DMS 273 treated with DMSO at 0.1 percent for 48 hours (cell line): ENCODE measurements at regions not wholly inside any gene's neighbourhood (a gene's known extent, or its start where the extent isn't known, plus 50 kb on each side); places are given as distances from the start of the nearest gene placed in this dataset.
"Not testable (repeated sequence)": the region's sequence is repeated elsewhere in the genome, so short reads cannot be mapped to it uniquely, and the experiment has no call there.

Experiments used
- DNase-seq: peaks from one replicate; lab custom pipeline; 2025; lab: John Stamatoyannopoulos, UW

DNA sequence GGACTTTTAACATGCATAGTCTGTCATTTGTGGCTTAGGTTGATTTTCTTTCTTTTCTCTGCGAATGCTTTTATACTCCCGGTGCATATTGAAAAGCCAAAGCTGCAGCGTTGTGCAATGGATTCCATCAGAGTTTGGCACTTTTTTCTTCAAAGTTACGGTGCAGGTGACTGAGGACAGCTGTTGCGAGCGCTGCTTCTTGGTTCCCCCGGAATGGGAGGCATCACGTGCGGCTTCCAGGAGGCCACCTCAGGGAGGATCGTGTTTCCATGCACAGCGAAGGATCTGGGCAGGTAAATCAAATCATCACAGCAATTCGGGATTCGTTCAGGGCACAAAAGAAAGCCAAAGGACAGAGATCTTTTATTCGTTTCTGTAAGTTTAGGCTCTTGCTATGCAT is 109.6 kb upstream of the ALKAL2 start:
- no peak for DNase-seq

DNA sequence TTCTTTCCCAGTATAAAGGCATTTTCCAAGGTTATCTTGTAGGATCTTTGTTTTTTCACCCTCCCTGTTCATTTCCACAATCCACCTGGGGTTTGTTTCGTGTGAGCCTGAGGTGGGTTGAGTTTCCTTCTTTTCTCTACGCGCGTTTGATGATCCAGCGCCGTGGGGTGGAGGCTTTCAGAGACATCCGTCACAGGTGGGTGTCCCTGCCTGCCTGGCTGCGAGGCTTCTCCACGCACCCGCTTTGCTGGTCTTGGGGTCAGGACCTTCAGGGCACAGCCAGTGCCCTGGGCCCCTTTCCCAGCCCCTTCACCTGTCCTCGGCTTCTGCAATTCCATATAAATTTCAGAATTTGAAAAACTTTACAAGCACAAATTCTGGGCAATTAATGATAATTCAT is 109.0 kb upstream of the ALKAL2 start:
- no peak for DNase-seq

DNA sequence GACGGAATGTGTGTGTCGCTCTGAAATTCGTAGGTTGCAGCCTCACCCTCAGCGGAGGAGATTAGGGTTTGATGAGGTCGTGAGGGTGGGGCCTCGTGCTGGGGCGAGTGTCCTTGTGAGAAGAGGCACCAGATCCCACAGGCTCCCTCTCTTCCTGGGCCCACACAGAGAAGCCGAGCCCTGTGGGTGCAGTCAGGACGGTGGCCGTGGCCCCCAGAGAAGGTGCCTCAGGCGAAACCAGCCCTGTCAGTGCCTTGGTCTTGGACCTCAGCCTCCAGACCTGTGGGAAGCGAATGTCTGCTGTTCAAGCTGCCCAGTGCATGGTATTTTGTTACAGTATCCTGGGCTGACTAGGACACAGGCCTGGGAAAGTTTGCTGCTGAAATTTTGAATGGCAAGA is 108.0 kb upstream of the ALKAL2 start:
- no peak for DNase-seq

GRCh38 chr2:393711-394696 is 106.1 kb upstream of the ALKAL2 start:
- no peak for DNase-seq

GRCh38 chr2:392926-393280 is 105.0 kb upstream of the ALKAL2 start:
- no peak for DNase-seq

- DNase-seq: no peak
Observed at GRCh38 chr2:392181-392925, 104.5 kb upstream of the ALKAL2 start.

DNA sequence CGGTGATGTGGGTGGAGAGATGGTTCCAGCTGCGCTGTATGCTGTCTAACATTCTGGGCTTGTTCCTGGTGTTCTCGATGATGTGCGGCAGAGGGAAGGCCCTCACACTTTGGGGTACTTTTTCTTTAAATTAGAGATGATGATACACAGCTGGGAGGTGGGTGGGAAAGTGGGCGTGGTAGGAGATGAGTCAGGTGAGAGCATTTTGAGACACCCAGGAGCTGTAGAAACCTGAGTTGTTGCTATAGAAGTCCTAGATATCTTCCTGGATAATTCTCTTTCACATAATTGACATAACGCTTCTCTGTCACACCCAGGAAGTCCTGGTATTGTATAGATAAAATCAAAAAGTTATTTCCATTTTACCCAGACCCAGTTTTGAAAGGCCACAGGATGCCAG is 103.8 kb upstream of the ALKAL2 start:
- DNase-seq: no peak

DNA sequence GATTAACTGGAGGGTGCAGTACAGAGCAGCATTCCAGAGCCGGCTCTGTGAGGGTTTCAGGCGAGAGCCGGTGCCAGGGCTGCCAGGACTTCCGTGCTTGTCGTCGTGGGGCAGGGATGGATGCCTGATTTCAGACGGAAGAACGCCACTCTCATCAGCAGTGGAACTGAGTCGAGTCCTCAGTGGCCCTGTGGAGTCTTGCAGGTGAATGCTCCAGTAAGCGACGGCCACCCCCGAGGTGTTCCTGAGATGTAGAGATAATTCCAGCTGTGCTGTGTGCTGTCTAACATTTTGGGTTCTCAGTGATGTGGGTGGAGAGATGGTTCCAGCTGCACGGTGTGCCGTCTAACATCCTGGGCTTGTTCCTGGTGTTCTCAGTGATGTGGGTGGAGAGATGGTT is 103.1 kb upstream of the ALKAL2 start:
- DNase-seq: no peak

- not testable (repeated sequence) for DNase-seq
Observed at GRCh38 chr2:389985-390384, 102.1 kb upstream of the ALKAL2 start.

- DNase-seq: not testable (repeated sequence)
Observed at GRCh38 chr2:388752-389151, 100.9 kb upstream of the ALKAL2 start.

- no peak for DNase-seq
Observed at GRCh38 chr2:387980-388421, 100.1 kb upstream of the ALKAL2 start.

DNA sequence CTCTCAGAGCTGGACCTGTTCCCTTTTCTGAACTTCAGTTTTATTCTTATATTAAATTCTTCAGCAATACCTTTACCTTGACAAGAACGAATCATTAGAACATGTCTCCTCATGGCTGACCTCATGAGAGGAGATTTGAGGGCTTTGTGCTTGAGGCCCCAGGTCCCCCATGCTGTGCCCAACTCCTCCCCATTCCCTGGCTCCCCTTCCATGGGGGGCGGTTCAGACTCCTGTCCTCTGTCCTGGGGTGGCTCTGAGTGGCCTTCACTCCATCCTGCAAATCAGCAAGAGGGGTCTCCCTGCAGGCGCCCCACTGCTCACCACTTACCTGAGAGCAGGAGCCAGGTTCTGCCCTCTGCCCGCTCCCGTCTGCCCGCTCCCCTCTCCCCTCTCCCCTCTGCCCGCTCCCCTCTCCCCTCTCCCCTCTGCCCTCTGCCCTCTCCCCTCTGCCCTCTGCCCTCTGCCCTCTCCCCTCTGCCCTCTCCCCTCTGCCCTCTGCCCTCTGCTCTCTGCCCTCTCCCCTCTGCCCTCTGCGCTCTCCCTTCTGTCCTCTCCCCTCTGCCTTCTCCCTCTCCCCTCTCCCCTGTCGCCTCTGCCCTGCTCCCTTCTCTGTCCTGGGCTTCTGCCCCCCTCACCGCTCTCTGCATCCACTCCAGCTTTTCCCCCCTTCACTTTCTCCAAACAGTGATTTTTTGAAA is 98.7 kb upstream of the ALKAL2 start:
- no peak for DNase-seq

GRCh38 chr2:385785-386184 is 97.9 kb upstream of the ALKAL2 start:
- DNase-seq: no peak

- no peak for DNase-seq
Observed at GRCh38 chr2:385061-385460, 97.2 kb upstream of the ALKAL2 start.

DNA sequence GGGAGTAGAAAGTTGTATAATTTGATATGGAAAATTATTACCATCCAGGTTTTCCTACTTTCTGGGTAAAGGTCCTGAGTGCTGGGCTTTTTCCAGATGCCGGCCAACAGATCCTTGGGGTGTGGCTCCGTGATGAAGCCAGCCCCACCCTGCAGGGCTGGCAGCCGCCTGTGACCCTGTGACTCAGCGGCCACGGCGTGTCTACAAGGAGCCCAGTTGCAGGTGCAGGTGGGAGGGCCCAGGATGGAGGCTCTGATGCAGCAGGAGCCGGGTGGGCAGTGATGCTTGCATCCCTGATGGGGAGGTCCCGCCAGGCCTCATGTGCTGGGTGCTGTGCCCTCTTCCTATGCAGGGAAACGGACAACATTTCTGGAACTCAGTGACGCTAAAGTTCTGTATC is 96.0 kb upstream of the ALKAL2 start:
- no peak for DNase-seq

DNA sequence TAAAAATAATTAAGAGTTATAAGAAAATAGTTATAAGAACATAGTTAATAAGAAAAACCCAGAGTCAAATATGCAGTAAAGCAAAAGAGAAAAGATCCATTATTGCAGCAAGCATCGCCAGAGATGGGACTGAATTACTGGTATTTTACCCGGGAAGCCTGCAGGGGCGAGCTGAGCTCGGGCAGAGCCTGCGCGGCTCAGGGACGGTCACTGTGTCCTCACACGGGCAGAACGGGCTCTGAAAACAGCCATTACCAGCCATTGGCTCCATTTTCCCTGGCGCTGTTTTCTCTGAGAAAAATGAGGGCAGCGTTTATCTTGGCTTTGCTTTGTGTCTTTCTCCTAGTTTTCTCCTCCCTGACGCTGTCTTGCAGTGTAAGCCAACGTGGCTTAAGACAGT is 95.3 kb upstream of the ALKAL2 start:
- no peak for DNase-seq

DNA sequence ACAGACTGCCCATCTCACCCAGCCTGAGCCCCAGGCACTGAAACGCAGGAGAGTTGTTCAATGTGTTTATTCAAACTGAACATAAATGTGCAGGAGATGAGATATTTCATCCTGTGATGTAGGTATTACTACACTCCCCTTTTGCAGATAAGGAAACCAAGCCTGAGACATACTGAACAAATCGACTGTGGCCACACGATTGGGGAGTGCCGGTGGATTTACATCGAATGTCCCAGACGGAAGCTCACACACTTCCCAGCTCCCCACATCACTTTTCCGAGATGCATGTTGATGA is 94.8 kb upstream of the ALKAL2 start:
- no peak for DNase-seq

DNA sequence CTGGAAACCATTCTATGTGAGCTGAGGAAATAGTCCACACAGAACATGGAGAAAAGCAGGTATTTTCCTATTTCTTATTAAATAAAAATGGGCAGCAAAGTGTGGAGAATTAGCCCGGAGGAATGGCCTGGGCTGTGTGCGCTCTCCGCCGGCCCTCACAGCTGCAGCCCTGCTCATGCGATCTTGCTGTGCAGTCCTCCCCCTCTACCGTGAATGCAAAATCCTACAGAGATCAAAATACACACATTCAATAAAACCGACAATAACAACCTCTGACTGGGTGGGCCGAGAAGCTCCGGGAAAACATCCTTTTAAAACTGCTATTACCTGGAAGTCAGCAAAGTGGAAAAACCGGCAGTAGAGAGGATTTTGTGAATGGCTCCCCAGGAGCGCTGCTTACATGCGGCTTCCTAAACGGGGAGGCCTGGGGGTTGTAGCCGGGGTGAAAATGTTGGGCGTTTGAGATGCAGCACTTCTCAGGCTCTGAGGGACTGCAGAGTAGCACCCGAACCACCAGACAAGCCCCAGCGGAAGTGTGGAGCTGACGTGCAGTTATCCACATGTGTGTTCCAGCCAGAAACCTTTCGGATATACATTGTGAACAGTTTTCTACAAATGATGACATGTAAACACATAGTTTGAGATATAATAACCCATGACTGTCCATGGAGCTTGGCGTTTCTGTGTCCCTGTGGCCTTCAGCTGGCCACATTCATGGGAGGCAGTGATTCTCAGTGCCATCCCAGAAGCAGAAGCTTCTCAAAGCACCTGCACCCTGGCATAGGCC is 94.2 kb upstream of the ALKAL2 start:
- DNase-seq: no peak

- no peak for DNase-seq
Observed at GRCh38 chr2:381181-381580, 93.3 kb upstream of the ALKAL2 start.

DNA sequence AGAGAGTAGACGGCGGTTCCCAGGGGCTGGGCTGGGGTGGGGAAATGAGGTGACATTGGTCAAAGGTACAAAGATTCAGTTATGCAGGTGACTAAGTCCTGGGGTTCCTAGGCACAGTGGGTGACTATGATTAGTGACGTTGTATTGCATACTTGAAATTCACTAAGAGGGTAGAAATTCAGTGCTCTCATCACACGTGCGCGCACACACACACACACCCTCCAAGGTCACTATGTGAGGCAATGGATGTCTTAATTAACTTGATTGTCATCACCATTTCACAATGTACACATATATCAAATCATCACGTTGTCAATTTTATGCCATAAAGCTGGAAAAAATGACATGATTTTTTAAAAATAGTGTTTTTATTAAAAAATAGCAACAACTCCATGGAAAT is 92.9 kb upstream of the ALKAL2 start:
- no peak for DNase-seq

GRCh38 chr2:380221-380620 is 92.3 kb upstream of the ALKAL2 start:
- DNase-seq: no peak

GRCh38 chr2:379778-380177 is 91.9 kb upstream of the ALKAL2 start:
- no peak for DNase-seq
